Activated CD4-positive, alpha-beta memory T cell treated with anti-CD3 and anti-CD28 coated beads for 36 hours (primary cell): ENCODE measurements at regions not wholly inside any gene's neighbourhood (a gene's known extent, or its start where the extent isn't known, plus 50 kb on each side); places are given as distances from the start of the nearest gene placed in this dataset.
"Not testable (repeated sequence)": the region's sequence is repeated elsewhere in the genome, so short reads cannot be mapped to it uniquely, and the experiment has no call there.

Experiments
- CTCF ChIA-PET: fragments of 350-600 bp; sonication (Branson Sonifier 250); formaldehyde crosslinking; loops from one replicate; lab custom pipeline; 2021; ENCODE audit warnings: antibody characterized with exemption, inconsistent platforms; lab: Charles Lee
- POLR2A ChIA-PET: fragments of 350-600 bp; sonication (Branson Sonifier 250); formaldehyde crosslinking; loops from one replicate; lab custom pipeline; 2021; ENCODE audit warnings: antibody characterized with exemption; lab: Charles Lee
- DNase-seq: peaks from one replicate; pipeline ENCODE4 v3.0.0-alpha.2; 2020
- H3K27ac Mint-ChIP-seq: one replicate; pipeline ENCODE4 v1.8.0; 2021; ENCODE audit warnings: mixed read lengths
- H3K27me3 Mint-ChIP-seq: one replicate; pipeline ENCODE4 v1.8.0; 2021; ENCODE audit warnings: mixed read lengths
- H3K36me3 Mint-ChIP-seq: one replicate; pipeline ENCODE4 v1.8.0; 2021; ENCODE audit warnings: mixed read lengths
- H3K4me1 Mint-ChIP-seq: one replicate; pipeline ENCODE4 v1.8.0; 2021; ENCODE audit warnings: low read depth, mixed read lengths
- H3K4me3 Mint-ChIP-seq: one replicate; pipeline ENCODE4 v1.8.0; 2021; ENCODE audit warnings: mild to moderate bottlenecking, mixed read lengths
- H3K9me3 Mint-ChIP-seq: one replicate; pipeline ENCODE4 v1.8.0; 2021; ENCODE audit warnings: mixed read lengths
- intact Hi-C: fragments of 100-400 bp; cut with micrococcal nuclease; formaldehyde crosslinking; loops from one replicate; pipeline ENCODE4 v1.15.1; 2023

- ChIA-PET POLR2A (no interaction called here), CTCF (no interaction called here)
- peaks cover 6% of the 10 kb centered on the region for H3K27me3 Mint-ChIP-seq
- no peak overlapping the region for H3K4me3 Mint-ChIP-seq
- H3K9me3 Mint-ChIP-seq, result no peaks in the 10 kb centered on the region
- DNase-seq, result no peak
- H3K27ac Mint-ChIP-seq, result no peak overlapping the region
- H3K4me1 Mint-ChIP-seq, result no peaks in the 10 kb centered on the region
- intact Hi-C loops, result no loop called here
- H3K36me3 Mint-ChIP-seq, result no peaks in the 10 kb centered on the region
Observed at GRCh38 chr3:109480014-109480413, 142.7 kb upstream of the DPPA4 start.

DNA sequence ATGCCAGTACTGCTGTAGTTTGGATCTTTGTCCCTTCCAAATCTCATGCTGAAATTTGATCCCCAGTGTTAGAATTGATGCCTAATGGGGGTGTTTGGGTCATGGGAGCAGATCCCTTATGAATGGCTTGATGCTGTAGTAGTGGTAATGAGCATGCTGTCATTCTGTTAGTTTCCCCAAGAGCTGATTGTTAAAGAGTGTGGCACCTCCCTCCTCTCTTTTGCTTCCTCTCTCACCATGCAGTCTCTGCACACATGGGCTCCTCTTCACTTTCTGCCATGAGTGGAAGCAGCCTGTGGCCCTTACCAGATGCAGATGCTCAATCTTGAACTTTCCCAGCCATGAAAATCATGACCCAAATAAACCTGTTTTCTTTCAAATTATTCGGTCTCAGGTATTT lies 141.3 kb upstream of the DPPA4 start:
- Mint-ChIP-seq H3K4me1 (no peaks in the 10 kb centered on the region), H3K9me3 (no peaks in the 10 kb centered on the region), H3K27me3 (peaks cover 3% of the 10 kb centered on the region), H3K27ac (no peak overlapping the region), H3K36me3 (no peaks in the 10 kb centered on the region), H3K4me3 (no peak overlapping the region)
- ChIA-PET CTCF (no interaction called here), POLR2A (no interaction called here)
- no peak for DNase-seq
- intact Hi-C loops, result no loop called here

DNA sequence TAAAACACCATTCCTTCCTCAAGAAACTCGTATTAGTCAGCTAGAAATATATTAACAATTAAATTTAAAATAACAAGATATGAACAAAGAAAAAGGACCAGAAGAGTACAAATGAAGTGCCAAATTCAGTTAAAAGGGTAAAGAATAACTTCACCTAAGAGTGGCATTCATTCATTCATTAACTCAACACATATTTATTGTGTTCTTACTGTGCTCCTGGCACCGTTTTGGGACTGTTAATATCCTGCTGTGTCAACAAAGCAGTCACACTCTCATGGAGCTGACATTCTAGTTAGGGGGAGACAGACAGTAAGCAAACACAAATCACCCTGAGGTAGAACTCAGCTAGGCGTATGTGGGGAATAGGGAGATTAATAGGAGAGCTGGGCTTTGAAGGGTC lies 123.6 kb upstream of the DPPA4 start:
- H3K27me3 Mint-ChIP-seq, result peaks cover 2% of the 10 kb centered on the region
- CTCF ChIA-PET, result no interaction called here
- H3K27ac Mint-ChIP-seq, result no peak overlapping the region

GRCh38 chr3:109445210-109445609 lies 107.9 kb upstream of the DPPA4 start:
- Mint-ChIP-seq H3K4me3 (no peak overlapping the region), H3K9me3 (peaks cover 15% of the 10 kb centered on the region), H3K36me3 (no peaks in the 10 kb centered on the region), H3K4me1 (no peaks in the 10 kb centered on the region), H3K27ac (no peak overlapping the region), H3K27me3 (peaks cover 3% of the 10 kb centered on the region)
- POLR2A ChIA-PET, result no interaction called here
- no peak for DNase-seq
- intact Hi-C loops, result no loop called here
- CTCF ChIA-PET, result no interaction called here

More for the DNA sequence above, 123.6 kb upstream of the DPPA4 start:
- H3K9me3 Mint-ChIP-seq, result peaks cover 2% of the 10 kb centered on the region
- H3K4me3 Mint-ChIP-seq, result no peak overlapping the region
- no peak for DNase-seq
- intact Hi-C loops, result no loop called here
- no peaks in the 10 kb centered on the region for H3K4me1 Mint-ChIP-seq
- H3K36me3 Mint-ChIP-seq, result no peaks in the 10 kb centered on the region
- POLR2A ChIA-PET, result no interaction called here

GRCh38 chr3:109442531-109442930 lies 105.2 kb upstream of the DPPA4 start:
- POLR2A ChIA-PET, result no interaction called here
- Mint-ChIP-seq H3K27me3 (peaks cover 3% of the 10 kb centered on the region), H3K27ac (no peak overlapping the region)

GRCh38 chr3:109440353-109440752 lies 103.0 kb upstream of the DPPA4 start:
- Mint-ChIP-seq H3K27me3 (peaks cover 3% of the 10 kb centered on the region), H3K4me1 (no peaks in the 10 kb centered on the region), H3K4me3 (no peak overlapping the region), H3K36me3 (no peaks in the 10 kb centered on the region), H3K27ac (no peak overlapping the region), H3K9me3 (peaks cover 3% of the 10 kb centered on the region)
- intact Hi-C loops, result no loop called here
- DNase-seq, result no peak
- CTCF ChIA-PET, result no interaction called here
- POLR2A ChIA-PET, result no interaction called here

More at GRCh38 chr3:109442531-109442930, 105.2 kb upstream of the DPPA4 start:
- Mint-ChIP-seq H3K9me3 (peaks cover 15% of the 10 kb centered on the region), H3K36me3 (no peaks in the 10 kb centered on the region), H3K4me1 (no peaks in the 10 kb centered on the region), H3K4me3 (no peak overlapping the region)
- intact Hi-C loops, result no loop called here
- no peak for DNase-seq
- CTCF ChIA-PET, result no interaction called here

GRCh38 chr3:109432833-109433232 lies 95.5 kb upstream of the DPPA4 start:
- ChIA-PET CTCF (no interaction called here), POLR2A (no interaction called here)
- DNase-seq, result no peak
- Mint-ChIP-seq H3K27me3 (peaks cover 4% of the 10 kb centered on the region), H3K27ac (no peak overlapping the region), H3K9me3 (no peaks in the 10 kb centered on the region), H3K4me3 (no peak overlapping the region), H3K4me1 (no peaks in the 10 kb centered on the region), H3K36me3 (no peaks in the 10 kb centered on the region)
- intact Hi-C loops, result no loop called here

DNA sequence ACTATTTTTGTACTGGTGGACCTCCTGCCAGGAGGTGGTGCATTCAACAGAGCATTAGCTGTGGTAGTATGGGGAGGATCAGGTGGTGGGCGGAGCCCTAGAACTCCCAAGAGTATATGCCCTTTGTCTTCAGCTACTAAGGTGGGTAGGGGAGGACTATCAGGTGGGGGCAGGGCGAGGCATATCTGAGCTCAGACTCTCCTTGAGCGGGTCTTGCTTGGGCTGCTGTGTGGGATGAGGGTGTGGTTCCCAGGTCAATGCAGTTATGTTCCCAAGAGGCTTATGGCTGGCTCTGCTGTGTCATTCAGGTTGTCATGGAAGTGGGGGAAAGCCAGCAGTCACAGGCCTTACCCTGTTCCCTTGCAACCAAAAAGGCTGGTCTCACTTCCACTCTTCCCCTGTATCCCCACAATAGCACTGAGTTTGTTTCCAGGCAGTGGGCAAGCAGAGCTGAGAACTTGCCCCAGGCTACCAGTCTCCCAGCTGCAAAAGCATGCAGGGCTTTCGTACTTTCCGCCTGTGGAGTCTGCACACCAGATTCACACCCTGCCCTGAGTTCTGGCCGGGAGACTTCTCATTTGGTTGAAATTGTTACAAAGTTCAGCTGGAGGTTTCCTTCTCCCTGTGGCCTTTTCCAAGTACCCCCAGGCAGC lies 93.7 kb upstream of the DPPA4 start:
- H3K36me3 Mint-ChIP-seq, result no peaks in the 10 kb centered on the region
- CTCF ChIA-PET, result interaction anchor here (1.2 kb wide), 1 partner anchor 20 kb away, joined by 4 read pairs; no protein-coding TSS in a partner anchor
- H3K4me1 Mint-ChIP-seq, result no peaks in the 10 kb centered on the region
- H3K27me3 Mint-ChIP-seq, result peaks cover 4% of the 10 kb centered on the region
- intact Hi-C loops, result no loop called here
- DNase-seq, result no peak
- no peak overlapping the region for H3K27ac Mint-ChIP-seq
- POLR2A ChIA-PET, result interaction anchor here (0.6 kb wide), 1 partner anchor 144 kb away, joined by 5 read pairs; no protein-coding TSS in a partner anchor
- H3K9me3 Mint-ChIP-seq, result no peaks in the 10 kb centered on the region
- no peak overlapping the region for H3K4me3 Mint-ChIP-seq

GRCh38 chr3:109413049-109413448 lies 75.7 kb upstream of the DPPA4 start:
- Mint-ChIP-seq H3K4me1 (no peaks in the 10 kb centered on the region), H3K27ac (no peak overlapping the region), H3K36me3 (no peaks in the 10 kb centered on the region), H3K9me3 (no peaks in the 10 kb centered on the region), H3K27me3 (no peaks in the 10 kb centered on the region), H3K4me3 (no peak overlapping the region)
- DNase-seq, result no peak
- ChIA-PET POLR2A (no interaction called here), CTCF (no interaction called here)
- intact Hi-C loops, result no loop called here

- Mint-ChIP-seq H3K9me3 (no peaks in the 10 kb centered on the region), H3K4me1 (no peaks in the 10 kb centered on the region), H3K27ac (no peak overlapping the region), H3K4me3 (no peak overlapping the region), H3K27me3 (peaks cover 1% of the 10 kb centered on the region), H3K36me3 (no peaks in the 10 kb centered on the region)
- POLR2A ChIA-PET, result no interaction called here
- CTCF ChIA-PET, result interaction anchor here (1.0 kb wide), 1 partner anchor 20 kb away, joined by 4 read pairs; no protein-coding TSS in a partner anchor
- DNase-seq, result no peak
- intact Hi-C loops, result no loop called here
Observed at GRCh38 chr3:109411547-109411946, 74.2 kb upstream of the DPPA4 start.

DNA sequence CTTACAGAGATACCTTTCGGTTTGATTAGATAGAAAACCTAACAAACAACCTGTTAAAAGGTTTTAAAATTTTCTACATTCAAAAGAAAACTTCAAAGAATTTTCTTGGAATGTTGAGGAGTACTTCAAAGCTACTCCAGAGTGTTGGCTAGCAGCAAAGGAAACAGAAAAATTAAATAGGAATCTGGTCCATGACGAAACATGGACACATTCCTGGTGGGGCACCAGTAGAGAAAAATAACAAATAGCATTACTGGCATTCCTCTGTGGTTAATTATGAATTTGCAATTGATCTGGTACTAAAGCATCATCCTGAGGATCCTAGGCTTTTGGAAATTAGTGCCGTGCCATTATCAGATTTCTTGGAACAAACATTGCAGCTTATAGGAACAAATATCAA lies 59.5 kb upstream of the DPPA4 start:
- H3K4me3 Mint-ChIP-seq, result no peak overlapping the region
- no peaks in the 10 kb centered on the region for H3K4me1 Mint-ChIP-seq
- no peaks in the 10 kb centered on the region for H3K36me3 Mint-ChIP-seq
- CTCF ChIA-PET, result interaction anchor here (0.6 kb wide), 1 partner anchor 1313 kb away, joined by 3 read pairs; no protein-coding TSS in a partner anchor
- H3K27ac Mint-ChIP-seq, result no peak overlapping the region
- no peaks in the 10 kb centered on the region for H3K27me3 Mint-ChIP-seq
- DNase-seq, result no peak
- intact Hi-C loops, result no loop called here
- no peaks in the 10 kb centered on the region for H3K9me3 Mint-ChIP-seq
- POLR2A ChIA-PET, result no interaction called here

DNA sequence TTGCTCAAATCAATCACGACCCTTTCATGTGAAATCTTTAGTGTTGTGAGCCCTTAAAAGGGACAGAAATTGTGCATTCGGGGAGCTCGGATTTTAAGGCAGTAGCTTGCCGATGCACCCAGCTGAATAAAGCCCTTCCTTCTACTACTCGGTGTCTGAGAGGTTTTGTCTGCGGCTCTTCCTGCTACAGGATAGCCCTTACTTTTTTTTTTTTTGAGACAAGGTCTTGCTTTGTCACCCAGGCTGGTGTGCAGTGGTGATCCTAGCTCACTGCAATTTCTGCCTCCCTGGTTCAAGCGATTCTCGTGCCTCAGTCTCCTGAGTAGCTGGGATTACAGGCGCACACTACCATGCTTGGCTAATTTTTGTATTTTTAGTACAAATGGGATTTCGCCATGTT lies 56.4 kb upstream of the DPPA4 start:
- H3K4me1 Mint-ChIP-seq, DNase-seq, H3K27ac Mint-ChIP-seq, CTCF ChIA-PET, H3K9me3 Mint-ChIP-seq, H3K4me3 Mint-ChIP-seq, H3K36me3 Mint-ChIP-seq, POLR2A ChIA-PET, intact Hi-C loops, H3K27me3 Mint-ChIP-seq: not testable (repeated sequence)

GRCh38 chr3:109392293-109392692 lies 54.9 kb upstream of the DPPA4 start:
- Mint-ChIP-seq H3K9me3 (no peaks in the 10 kb centered on the region), H3K27me3 (peaks cover 1% of the 10 kb centered on the region), H3K4me3 (no peak overlapping the region), H3K27ac (no peak overlapping the region), H3K4me1 (no peaks in the 10 kb centered on the region), H3K36me3 (no peaks in the 10 kb centered on the region)
- POLR2A ChIA-PET, result no interaction called here
- DNase-seq, result no peak
- CTCF ChIA-PET, result no interaction called here
- intact Hi-C loops, result no loop called here
